Spinal cord (tissue), 9 donors: ENCODE measurements at regions not wholly inside any gene's neighbourhood (a gene's known extent, or its start where the extent isn't known, plus 50 kb on each side); places are given as distances from the start of the nearest gene placed in this dataset.
"Not testable (repeated sequence)": the region's sequence is repeated elsewhere in the genome, so short reads cannot be mapped to it uniquely, and the experiment has no call there.

Experiments
- DNase-seq, 6 donors: peaks; one replicate each; pipeline versions ENCODE4 v3.0.0 to v3.0.0-alpha.2; 2013 to 2015; ENCODE audit warnings: low spot score in 6 of 6, low read depth in 4 of 6
- H3K27ac ChIP-seq: one replicate; pipeline ENCODE4 v1.5.1; 2013; ENCODE audit warnings: low read depth, low read length, control low read depth
- H3K27me3 ChIP-seq: one replicate; pipeline ENCODE4 v1.6.1; 2013; ENCODE audit warnings: low read length; ENCODE audit not compliant: control insufficient read depth, insufficient read depth
- H3K36me3 ChIP-seq: one replicate; pipeline ENCODE4 v1.6.1; 2013; ENCODE audit warnings: low read length; ENCODE audit not compliant: control insufficient read depth, insufficient read depth
- H3K4me1 ChIP-seq: one replicate; pipeline ENCODE4 v1.6.1; 2013; ENCODE audit warnings: low read length; ENCODE audit not compliant: control insufficient read depth, insufficient read depth
- H3K4me3 ChIP-seq: one replicate; pipeline ENCODE4 v1.5.1; 2013; ENCODE audit warnings: low read depth, low read length, control low read depth
- H3K9me3 ChIP-seq: one replicate; pipeline ENCODE4 v1.6.1; 2013; ENCODE audit warnings: low read length; ENCODE audit not compliant: control insufficient read depth, insufficient read depth
- WGBS: methylation state at CpG from one replicate; pipeline ENCODE4 v1.1.5; 2013; ENCODE audit warnings: missing lambda C conversion rate; ENCODE audit not compliant: insufficient coverage; 5-methylcytosine and 5-hydroxymethylcytosine counted together
- donor health status: healthy.

- H3K4me3 ChIP-seq = no peak overlapping the region
- no peak overlapping the region for H3K27ac ChIP-seq
- H3K36me3 ChIP-seq = no peaks in the 10 kb centered on the region
- H3K9me3 ChIP-seq = no peaks in the 10 kb centered on the region
- H3K4me1 ChIP-seq = peaks cover 10% of the 10 kb centered on the region
- no peaks in the 10 kb centered on the region for H3K27me3 ChIP-seq
- no peak for DNase-seq
- WGBS = 93% methylated on average over 5 of the region's 5 CpGs
These were observed 320.6 kb downstream of the QKI start for GRCh38 chr6:163735076-163735475.

GRCh38 chr6:163733061-163733460 lies 318.5 kb downstream of the QKI start:
- Histone ChIP-seq H3K36me3 (no peaks in the 10 kb centered on the region), H3K4me1 (peaks cover 12% of the 10 kb centered on the region), H3K4me3 (no peak overlapping the region), H3K27me3 (no peaks in the 10 kb centered on the region), H3K9me3 (no peaks in the 10 kb centered on the region), H3K27ac (no peak overlapping the region)
- no peak for DNase-seq
- no CpG with 5 or more reads among the region's 2 CpGs for WGBS

- H3K4me1 ChIP-seq = peaks cover 12% of the 10 kb centered on the region
- no peak overlapping the region for H3K27ac ChIP-seq
- no peak for DNase-seq
- H3K36me3 ChIP-seq = no peaks in the 10 kb centered on the region
- H3K4me3 ChIP-seq = no peak overlapping the region
- WGBS = no CpG with 5 or more reads among the region's 3 CpGs
- no peaks in the 10 kb centered on the region for H3K9me3 ChIP-seq
- no peaks in the 10 kb centered on the region for H3K27me3 ChIP-seq
These were observed 318.0 kb downstream of the QKI start for GRCh38 chr6:163732479-163732878.

GRCh38 chr6:163732014-163732351 lies 317.5 kb downstream of the QKI start:
- not testable (repeated sequence) for H3K9me3 ChIP-seq, DNase-seq, H3K4me3 ChIP-seq, H3K27me3 ChIP-seq, H3K27ac ChIP-seq, H3K36me3 ChIP-seq
- peaks cover 12% of the 10 kb centered on the region for H3K4me1 ChIP-seq
- WGBS = 100% methylated on average over 2 of the region's 9 CpGs

GRCh38 chr6:163731215-163732013 lies 316.9 kb downstream of the QKI start:
- no peak overlapping the region for H3K27ac ChIP-seq
- no peak for DNase-seq

GRCh38 chr6:163730246-163731210 lies 316.0 kb downstream of the QKI start:
- peaks cover 19% of the 10 kb centered on the region for H3K4me1 ChIP-seq
- H3K36me3 ChIP-seq = no peaks in the 10 kb centered on the region
- no peak overlapping the region for H3K4me3 ChIP-seq
- DNase-seq = no peak
- no peaks in the 10 kb centered on the region for H3K9me3 ChIP-seq
- H3K27me3 ChIP-seq = no peaks in the 10 kb centered on the region
- WGBS = 78% methylated on average over 19 of the region's 21 CpGs
- H3K27ac ChIP-seq = no peak overlapping the region

More at GRCh38 chr6:163731215-163732013, 316.9 kb downstream of the QKI start:
- Histone ChIP-seq H3K4me1 (peaks cover 12% of the 10 kb centered on the region), H3K36me3 (no peaks in the 10 kb centered on the region), H3K27me3 (no peaks in the 10 kb centered on the region), H3K4me3 (no peak overlapping the region), H3K9me3 (no peaks in the 10 kb centered on the region)
- 89% methylated on average over 8 of the region's 10 CpGs for WGBS

GRCh38 chr6:163729127-163729872 lies 314.8 kb downstream of the QKI start:
- no peak for DNase-seq
- Histone ChIP-seq H3K36me3 (no peaks in the 10 kb centered on the region), H3K4me3 (no peak overlapping the region), H3K9me3 (no peaks in the 10 kb centered on the region), H3K27ac (no peak overlapping the region), H3K27me3 (no peaks in the 10 kb centered on the region), H3K4me1 (peaks cover 28% of the 10 kb centered on the region)
- WGBS = 94% methylated on average over 10 of the region's 16 CpGs

GRCh38 chr6:163728442-163729126 lies 314.1 kb downstream of the QKI start:
- H3K27ac ChIP-seq = no peak overlapping the region
- H3K36me3 ChIP-seq = no peaks in the 10 kb centered on the region
- no peaks in the 10 kb centered on the region for H3K27me3 ChIP-seq
- H3K4me3 ChIP-seq = no peak overlapping the region
- peaks cover 31% of the 10 kb centered on the region for H3K4me1 ChIP-seq
- H3K9me3 ChIP-seq = no peaks in the 10 kb centered on the region
- 79% methylated on average over 6 of the region's 13 CpGs for WGBS
- no peak for DNase-seq
